Endothelial cell of umbilical vein (primary cell): ENCODE measurements at regions not wholly inside any gene's neighbourhood (a gene's known extent, or its start where the extent isn't known, plus 50 kb on each side); places are given as distances from the start of the nearest gene placed in this dataset.

Source experiments
- BruUV-seq: library from RNA; stranded (reverse); fragments of 400-500 nt; replicated peaks from 2 replicates; lab custom pipeline; 2021; lab: Mats Ljungman, UMichigan
- CTCF ChIA-PET: fragments of 300-600, 350-600 bp; sonication (Branson Sonifier 250); formaldehyde crosslinking; loops from one replicate; lab custom pipeline; 2021; ENCODE audit warnings: antibody characterized with exemption, inconsistent platforms; lab: Charles Lee
- POLR2A ChIA-PET: fragments of 300-600, 350-600 bp; sonication (Branson Sonifier 250); formaldehyde crosslinking; loops from one replicate; lab custom pipeline; 2021; ENCODE audit warnings: antibody characterized with exemption, inconsistent platforms; lab: Charles Lee
- DNase-seq: peaks from one replicate; pipeline ENCODE4 v3.0.0-alpha.2; 2011; ENCODE audit warnings: low read depth, low spot score
- FAIRE-seq: peaks from 2 replicates; lab custom pipeline; 2011; peaks lifted over from hg19 to GRCh38; lab: Jason Lieb, UNC
- H2AFZ ChIP-seq: 2 replicates; pipeline ENCODE4 v1.6.0; 2012; ENCODE audit warnings: low read depth, low read length, control low read depth, inconsistent platforms
- H3K27ac ChIP-seq: 2 replicates; pipeline ENCODE4 v1.5.1; 2011; ENCODE audit warnings: low read depth, mild to moderate bottlenecking, control low read depth, low read length, moderate library complexity; ENCODE audit not compliant: insufficient read depth
- H3K27me3 ChIP-seq, 2 experiments: 2 replicates each; pipeline versions ENCODE4 v1.6.0 to v1.6.1; 2011; ENCODE audit warnings: low read length in 2 of 2, mixed read lengths in 1 of 2; ENCODE audit not compliant: control insufficient read depth in 2 of 2, insufficient read depth in 2 of 2
- H3K36me3 ChIP-seq, 2 experiments: 2 replicates in 1 of 2; 3 replicates in 1 of 2; pipeline ENCODE4 v1.5.1; 2011; ENCODE audit warnings: low read length in 2 of 2, mild to moderate bottlenecking in 1 of 2, moderate library complexity in 1 of 2; ENCODE audit not compliant: control insufficient read depth in 2 of 2, insufficient read depth in 2 of 2; ENCODE audit errors: extremely low read depth in 1 of 2
- H3K4me1 ChIP-seq: 3 replicates; pipeline ENCODE4 v1.5.1; 2011; ENCODE audit warnings: mild to moderate bottlenecking, low read length; ENCODE audit not compliant: control insufficient read depth, insufficient read depth; ENCODE audit errors: extremely low read depth
- H3K4me2 ChIP-seq: 2 replicates; pipeline ENCODE4 v1.6.1; 2011; ENCODE audit warnings: low read length, control low read depth, mixed read lengths; ENCODE audit not compliant: insufficient read depth
- H3K4me3 ChIP-seq, 3 experiments: fragments of 200-600 bp in 1 of 3; sonication (generic), shearing (Covaris generic) in 1 of 3; replicated peaks in 1 of 3; 2 replicates each; pipeline ENCODE4 v1.5.1; 2011 to 2016; ENCODE audit warnings: control low read depth in 3 of 3, low read length in 3 of 3, mild to moderate bottlenecking in 2 of 3, inconsistent platforms in 1 of 3, low read depth in 1 of 3, moderate library complexity in 1 of 3; ENCODE audit not compliant: insufficient read depth in 1 of 3
- H3K79me2 ChIP-seq: 2 replicates; pipeline ENCODE4 v1.6.0; 2012; ENCODE audit warnings: low read length, inconsistent platforms; ENCODE audit not compliant: control insufficient read depth, insufficient read depth
- H3K9ac ChIP-seq: replicated peaks from 2 replicates; pipeline ENCODE3; 2011; ENCODE audit warnings: low read length, control low read depth; ENCODE audit not compliant: insufficient read depth; ENCODE audit errors: extremely low read depth
- H3K9me1 ChIP-seq: replicated peaks from 3 replicates; pipeline ENCODE4 v1.6.0; 2011; ENCODE audit warnings: mild to moderate bottlenecking, low read length; ENCODE audit not compliant: control insufficient read depth, insufficient read depth; ENCODE audit errors: extremely low read depth
- H3K9me3 ChIP-seq: replicated peaks from 2 replicates; pipeline ENCODE4 v1.5.1; 2012; ENCODE audit warnings: low read length, inconsistent platforms; ENCODE audit not compliant: control insufficient read depth, insufficient read depth
- H4K20me1 ChIP-seq: replicated peaks from 2 replicates; pipeline ENCODE3; 2011; ENCODE audit warnings: mild to moderate bottlenecking, low read length; ENCODE audit not compliant: control insufficient read depth, insufficient read depth; ENCODE audit errors: extremely low read depth
- CTCF ChIP-seq, 2 donors: IDR thresholded peaks; 1 replicate in 1 of 2; 2 replicates in 1 of 2; pipeline ENCODE4 v1.5.1; 2011; ENCODE audit warnings: low read length in 2 of 2, mild to moderate bottlenecking in 2 of 2, moderate library complexity in 2 of 2, control low read depth in 1 of 2, inconsistent platforms in 1 of 2, low read depth in 1 of 2; ENCODE audit not compliant: insufficient read depth in 1 of 2; ENCODE audit errors: extremely low read depth in 1 of 2
- EZH2 ChIP-seq: IDR thresholded peaks from 2 replicates; pipeline ENCODE4 v1.6.1; 2012; ENCODE audit warnings: borderline replicate concordance, low read depth, mild to moderate bottlenecking, moderate library complexity, low read length, inconsistent platforms; ENCODE audit not compliant: severe bottlenecking
- JUN ChIP-seq: IDR thresholded peaks from 2 replicates; pipeline ENCODE4 v1.6.1; 2011; ENCODE audit warnings: borderline replicate concordance, low read depth; ENCODE audit not compliant: insufficient read length, insufficient read depth
- MYC ChIP-seq: IDR thresholded peaks from one replicate; pipeline ENCODE4 v1.6.1; 2011; ENCODE audit warnings: mild to moderate bottlenecking, low read depth, low read length
- POLR2A ChIP-seq: IDR thresholded peaks from 2 replicates; pipeline ENCODE4 v1.6.1; 2012; ENCODE audit warnings: low read depth, mild to moderate bottlenecking, control low read depth, low read length
- POLR2AphosphoS5 ChIP-seq: IDR thresholded peaks from 2 replicates; pipeline ENCODE4 v1.6.1; 2012; ENCODE audit warnings: low read depth, mild to moderate bottlenecking, control low read depth, low read length, moderate library complexity; ENCODE audit not compliant: insufficient read depth
- dilution Hi-C: fragments of 300-500 bp; cut with MboI; formaldehyde crosslinking; loops from one replicate; pipeline ENCODE4 v1.15.0; 2019; ENCODE audit warnings: low sequenced_read_pairs; ENCODE audit not compliant: extremely low pct_ligation_motif_present
- intact Hi-C: fragments of 100-400 bp; cut with micrococcal nuclease; formaldehyde crosslinking; loops from one replicate; pipeline ENCODE4 v1.10.0; 2022

- Histone ChIP-seq H3K79me2 (no peaks in the 10 kb centered on the region), H4K20me1 (no peaks in the 10 kb centered on the region)
- CTCF ChIA-PET, result no interaction called here
Measured at GRCh38 chr1:219795363-219795917, 132.9 kb downstream of the SLC30A10 start.

GRCh38 chr1:219794085-219794743 lies 134.1 kb downstream of the SLC30A10 start:
- H3K9me1 ChIP-seq, result no peaks in the 10 kb centered on the region
- FAIRE-seq (no peak), DNase-seq (no peak)
- no peak overlapping the region for H3K4me3 ChIP-seq
- H3K27ac ChIP-seq, result no peak overlapping the region
- H3K27me3 ChIP-seq, result no peaks in the 10 kb centered on the region
- no TSS peak for BruUV-seq
- H3K36me3 ChIP-seq, result no peaks in the 10 kb centered on the region
- H4K20me1 ChIP-seq, result no peaks in the 10 kb centered on the region
- ChIA-PET CTCF (no interaction called here), POLR2A (no interaction called here)
- no peak overlapping the region for H3K4me2 ChIP-seq
- H3K4me1 ChIP-seq, result no peaks in the 10 kb centered on the region
- no peak overlapping the region for H2AFZ ChIP-seq
- TF ChIP-seq EZH2, result no peak
- TF ChIP-seq POLR2A, result no peak
- no peak for TF ChIP-seq JUN
- TF ChIP-seq MYC, result no peak
- no peak for TF ChIP-seq CTCF (IDR thresholded peaks at IDR 0.05; ENCODE audit: extremely low read depth in 1 of 2, insufficient read depth in 1 of 2, low read depth in 1 of 2, low read length in 2 of 2)
- intact Hi-C loops (no loop called here), dilution Hi-C loops (no loop called here)
- H3K9ac ChIP-seq, result no peak overlapping the region
- H3K9me3 ChIP-seq, result no peaks in the 10 kb centered on the region
- no peaks in the 10 kb centered on the region for H3K79me2 ChIP-seq

More at GRCh38 chr1:219795363-219795917, 132.9 kb downstream of the SLC30A10 start:
- TF ChIP-seq POLR2A, result no peak
- no peak for TF ChIP-seq EZH2
- TF ChIP-seq POLR2AphosphoS5, result no peak
- Histone ChIP-seq H3K4me2 (no peak overlapping the region), H3K9ac (no peak overlapping the region), H3K4me1 (no peaks in the 10 kb centered on the region), H3K27ac (no peak overlapping the region), H3K9me3 (no peaks in the 10 kb centered on the region), H2AFZ (no peak overlapping the region), H3K9me1 (no peaks in the 10 kb centered on the region), H3K27me3 (no peaks in the 10 kb centered on the region), H3K4me3 (no peak overlapping the region), H3K36me3 (no peaks in the 10 kb centered on the region)
- POLR2A ChIA-PET, result no interaction called here
- dilution Hi-C loops (no loop called here), intact Hi-C loops (no loop called here)
- BruUV-seq, result no TSS peak
- DNase-seq (no peak), FAIRE-seq (no peak)
